Stimulated activated naive CD8-positive, alpha-beta T cell treated with anti-CD3 and anti-CD28 coated beads, Interleukin-15, Interleukin-2, amounts not matched to agents 100 ng/mL and 50 ng/mL, for 24 hours (primary cell): ENCODE measurements at regions not wholly inside any gene's neighbourhood (a gene's known extent, or its start where the extent isn't known, plus 50 kb on each side); places are given as distances from the start of the nearest gene placed in this dataset.
"Not testable (repeated sequence)": the region's sequence is repeated elsewhere in the genome, so short reads cannot be mapped to it uniquely, and the experiment has no call there.

Source experiments
- H3K27ac Mint-ChIP-seq: one replicate; pipeline ENCODE4 v1.8.0; 2021; ENCODE audit warnings: mild to moderate bottlenecking, mixed read lengths
- H3K27me3 Mint-ChIP-seq: one replicate; pipeline ENCODE4 v1.8.0; 2021; ENCODE audit warnings: mixed read lengths
- H3K36me3 Mint-ChIP-seq: one replicate; pipeline ENCODE4 v1.8.0; 2021; ENCODE audit warnings: low read depth, mixed read lengths
- H3K4me1 Mint-ChIP-seq: one replicate; pipeline ENCODE4 v1.8.0; 2021; ENCODE audit warnings: low read depth, mixed read lengths
- H3K4me3 Mint-ChIP-seq: one replicate; pipeline ENCODE4 v1.8.0; 2021; ENCODE audit warnings: mild to moderate bottlenecking, mixed read lengths
- H3K9me3 Mint-ChIP-seq: one replicate; pipeline ENCODE4 v1.8.0; 2021; ENCODE audit warnings: mixed read lengths

GRCh38 chr6:4203642-4204417 lies 68.5 kb upstream of the ECI2 start:
- not testable (repeated sequence) for H3K4me3 Mint-ChIP-seq, H3K36me3 Mint-ChIP-seq, H3K27ac Mint-ChIP-seq, H3K4me1 Mint-ChIP-seq
- peaks cover 12% of the 10 kb centered on the region for H3K9me3 Mint-ChIP-seq
- H3K27me3 Mint-ChIP-seq: peaks cover 33% of the 10 kb centered on the region

DNA sequence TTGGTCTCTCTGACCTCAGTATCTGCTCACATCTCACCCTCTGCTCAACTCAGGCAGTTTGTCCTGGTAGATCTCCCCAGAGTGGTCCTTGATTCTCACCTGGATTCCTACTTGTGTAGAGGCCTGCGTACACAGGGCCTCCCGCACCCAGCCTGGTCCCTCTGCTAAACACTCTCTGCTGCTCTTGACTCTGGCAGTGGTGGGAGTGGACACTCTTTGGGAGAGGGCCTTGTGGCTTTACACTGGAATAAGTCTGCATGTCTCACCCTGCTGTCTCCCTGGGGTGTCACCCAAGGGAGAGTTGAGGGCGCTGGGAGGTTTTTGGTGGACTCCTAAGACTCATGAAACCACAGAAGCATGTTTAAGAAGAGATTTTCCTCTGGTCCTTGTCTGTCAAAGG lies 57.3 kb upstream of the ECI2 start:
- Mint-ChIP-seq H3K27me3 (peaks cover 8% of the 10 kb centered on the region), H3K4me3 (no peak overlapping the region), H3K9me3 (no peaks in the 10 kb centered on the region), H3K4me1 (no peaks in the 10 kb centered on the region), H3K27ac (no peak overlapping the region), H3K36me3 (no peaks in the 10 kb centered on the region)

DNA sequence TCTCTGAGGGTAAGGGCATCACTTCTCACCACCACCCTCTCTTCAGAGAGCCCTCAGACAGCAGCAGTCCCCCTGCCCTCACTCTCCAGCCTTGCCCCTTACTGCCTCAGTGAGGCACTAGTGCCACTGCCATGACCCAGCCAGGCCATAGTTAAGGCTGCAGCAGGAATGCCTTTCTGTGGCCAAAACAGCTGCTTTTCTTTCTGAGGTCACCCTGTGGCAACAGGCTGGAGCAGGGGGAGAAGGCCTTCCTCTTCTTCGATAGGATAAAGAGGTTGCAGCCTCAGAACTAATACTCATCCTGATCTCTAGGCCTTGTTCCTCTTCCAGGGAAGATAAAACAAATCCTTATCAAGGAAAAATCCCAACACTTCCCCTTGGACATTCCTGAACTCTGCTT lies 56.8 kb upstream of the ECI2 start:
- Mint-ChIP-seq H3K36me3 (no peaks in the 10 kb centered on the region), H3K27me3 (peaks cover 12% of the 10 kb centered on the region), H3K4me3 (no peak overlapping the region), H3K4me1 (no peaks in the 10 kb centered on the region), H3K9me3 (no peaks in the 10 kb centered on the region), H3K27ac (no peak overlapping the region)

DNA sequence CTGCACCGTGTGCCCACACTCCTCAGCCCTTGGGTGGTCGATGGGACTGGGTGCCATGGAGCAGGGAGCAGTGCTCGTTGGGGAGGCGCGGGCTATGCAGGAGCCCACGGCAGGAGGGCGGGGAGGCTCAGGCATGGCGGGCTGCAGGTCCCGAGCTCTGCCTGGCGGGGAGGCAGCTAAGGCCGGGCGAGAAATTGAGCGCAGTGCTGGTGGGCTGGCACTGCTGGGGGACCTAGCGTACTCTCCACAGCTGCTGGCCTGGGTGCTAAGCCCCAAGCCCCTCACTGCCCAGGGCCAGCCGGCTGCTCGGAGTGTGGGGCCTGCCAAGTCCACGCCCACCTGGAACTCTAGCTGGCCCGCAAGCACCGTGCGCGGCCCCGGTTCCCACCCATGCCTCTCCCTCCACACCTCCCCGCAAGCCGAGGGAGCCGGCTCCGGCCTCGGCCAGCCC lies 55.9 kb upstream of the ECI2 start:
- Mint-ChIP-seq H3K27ac (no peak overlapping the region), H3K36me3 (no peaks in the 10 kb centered on the region), H3K4me1 (no peaks in the 10 kb centered on the region), H3K4me3 (no peak overlapping the region), H3K9me3 (no peaks in the 10 kb centered on the region), H3K27me3 (peaks cover 16% of the 10 kb centered on the region)

- Mint-ChIP-seq H3K9me3 (no peaks in the 10 kb centered on the region), H3K27me3 (peaks cover 25% of the 10 kb centered on the region), H3K4me3 (no peak overlapping the region), H3K4me1 (peaks cover 10% of the 10 kb centered on the region), H3K27ac (no peak overlapping the region), H3K36me3 (no peaks in the 10 kb centered on the region)
These were observed 53.9 kb upstream of the ECI2 start for GRCh38 chr6:4189249-4189648.

DNA sequence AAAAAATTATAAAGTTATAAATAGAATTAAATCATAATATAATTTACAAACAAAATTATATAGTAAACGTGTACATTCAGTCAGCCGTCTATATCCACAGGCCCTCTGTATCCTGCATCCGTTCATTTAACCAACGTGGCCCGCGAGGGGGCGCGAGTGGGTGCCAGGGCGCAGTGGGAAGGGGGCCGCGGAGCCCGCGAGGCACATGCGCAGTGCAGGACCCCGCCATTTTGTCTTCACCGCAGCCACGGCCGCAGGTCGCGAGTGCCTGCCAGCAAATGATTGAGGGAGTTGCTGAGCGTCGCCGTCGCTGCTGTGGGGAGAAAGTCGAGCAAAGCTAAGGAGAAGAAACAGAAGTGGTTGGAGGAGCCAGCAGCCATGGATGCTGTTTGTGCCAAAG lies 53.4 kb upstream of the ECI2 start:
- Mint-ChIP-seq H3K27ac (no peak overlapping the region), H3K27me3 (peaks cover 28% of the 10 kb centered on the region), H3K4me3 (no peak overlapping the region), H3K4me1 (peaks cover 10% of the 10 kb centered on the region), H3K36me3 (no peaks in the 10 kb centered on the region), H3K9me3 (no peaks in the 10 kb centered on the region)

DNA sequence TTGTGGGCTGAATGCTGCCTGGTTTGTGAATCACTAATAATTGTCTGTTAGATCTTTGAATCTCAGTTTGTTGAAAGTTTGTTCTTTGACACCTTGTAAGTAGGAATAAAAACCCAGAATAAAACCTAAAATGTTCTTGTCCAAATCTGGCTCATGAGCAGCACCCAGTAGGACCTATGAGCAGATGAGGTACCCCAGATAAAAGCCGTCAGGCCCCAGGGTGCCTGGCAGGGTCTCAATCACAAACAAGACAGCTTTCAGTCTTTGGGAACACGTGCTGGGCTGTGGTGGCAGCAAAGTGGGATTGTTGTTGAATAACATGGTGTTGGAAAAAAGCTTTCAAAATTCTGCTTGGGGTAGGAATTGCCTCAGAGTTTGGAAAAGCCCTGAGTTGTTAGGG lies 52.1 kb upstream of the ECI2 start:
- H3K27me3 Mint-ChIP-seq: peaks cover 40% of the 10 kb centered on the region
- H3K4me1 Mint-ChIP-seq: peaks cover 10% of the 10 kb centered on the region
- no peaks in the 10 kb centered on the region for H3K36me3 Mint-ChIP-seq
- H3K4me3 Mint-ChIP-seq: no peak overlapping the region
- no peaks in the 10 kb centered on the region for H3K9me3 Mint-ChIP-seq
- peak overlapping the region; percentile 9 for H3K27ac Mint-ChIP-seq

- Mint-ChIP-seq H3K4me1 (peaks cover 10% of the 10 kb centered on the region), H3K27ac (no peak overlapping the region), H3K4me3 (no peak overlapping the region), H3K36me3 (no peaks in the 10 kb centered on the region), H3K27me3 (peaks cover 48% of the 10 kb centered on the region), H3K9me3 (no peaks in the 10 kb centered on the region)
These were observed 51.0 kb upstream of the ECI2 start for GRCh38 chr6:4186385-4186784.

DNA sequence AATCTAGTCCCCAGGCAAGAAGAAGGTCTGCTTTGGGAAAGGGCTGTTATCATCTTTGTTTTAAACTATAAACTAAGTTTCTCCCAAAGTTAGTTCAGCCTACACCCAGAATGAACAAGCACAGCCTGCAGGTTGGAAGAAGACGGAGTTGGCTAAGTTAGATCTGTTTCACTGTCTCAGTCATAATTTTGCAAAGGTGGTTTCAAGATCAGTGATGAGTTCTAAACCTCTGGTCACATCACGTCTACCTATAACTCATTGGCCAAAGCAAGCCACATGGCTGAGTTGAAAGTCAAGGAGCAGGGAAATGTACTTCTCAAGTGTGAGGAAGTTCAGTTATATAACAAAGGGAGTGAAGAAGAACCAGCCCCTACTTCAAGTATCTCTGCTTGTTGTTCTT lies 50.5 kb upstream of the ECI2 start:
- Mint-ChIP-seq H3K4me1 (peaks cover 10% of the 10 kb centered on the region), H3K27me3 (peaks cover 52% of the 10 kb centered on the region), H3K9me3 (no peaks in the 10 kb centered on the region), H3K27ac (no peak overlapping the region), H3K36me3 (no peaks in the 10 kb centered on the region), H3K4me3 (no peak overlapping the region)

GRCh38 chr6:4185419-4185818 lies 50.0 kb upstream of the ECI2 start:
- H3K36me3 Mint-ChIP-seq: no peaks in the 10 kb centered on the region
- H3K27me3 Mint-ChIP-seq: peaks cover 53% of the 10 kb centered on the region
- peaks cover 10% of the 10 kb centered on the region for H3K4me1 Mint-ChIP-seq
- H3K9me3 Mint-ChIP-seq: no peaks in the 10 kb centered on the region
- H3K4me3 Mint-ChIP-seq: no peak overlapping the region
- H3K27ac Mint-ChIP-seq: no peak overlapping the region
